ENCODE measurements at regions not wholly inside any gene's neighbourhood (a gene's known extent, or its start where the extent isn't known, plus 50 kb on each side); places are given as distances from the start of the nearest gene placed in this dataset.
A peak's percentile ranks its signal among the peaks of the same experiment; 100 is the strongest.
"Not testable (repeated sequence)": the region's sequence is repeated elsewhere in the genome, so short reads cannot be mapped to it uniquely, and the experiment has no call there.

DNA sequence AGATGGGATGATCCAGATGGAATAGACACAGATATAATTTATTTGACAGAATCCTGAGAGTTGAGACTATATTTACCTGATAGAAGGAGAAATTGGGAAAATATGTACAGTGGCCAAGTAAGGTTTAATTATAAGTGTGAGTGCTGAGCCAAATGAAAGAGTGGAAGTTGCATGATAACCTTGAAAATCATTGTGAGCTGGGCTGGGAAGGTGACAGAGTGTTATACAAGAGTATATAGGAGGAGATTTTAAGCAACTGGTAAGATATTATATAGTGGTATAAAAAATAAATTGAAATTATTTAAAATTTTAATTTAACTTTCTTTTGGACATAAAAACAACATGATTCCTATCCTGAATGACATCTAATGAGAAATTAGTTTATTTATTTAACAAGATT is 340.8 kb downstream of the NUP35 start:
- no peak for DNase-seq

DNA sequence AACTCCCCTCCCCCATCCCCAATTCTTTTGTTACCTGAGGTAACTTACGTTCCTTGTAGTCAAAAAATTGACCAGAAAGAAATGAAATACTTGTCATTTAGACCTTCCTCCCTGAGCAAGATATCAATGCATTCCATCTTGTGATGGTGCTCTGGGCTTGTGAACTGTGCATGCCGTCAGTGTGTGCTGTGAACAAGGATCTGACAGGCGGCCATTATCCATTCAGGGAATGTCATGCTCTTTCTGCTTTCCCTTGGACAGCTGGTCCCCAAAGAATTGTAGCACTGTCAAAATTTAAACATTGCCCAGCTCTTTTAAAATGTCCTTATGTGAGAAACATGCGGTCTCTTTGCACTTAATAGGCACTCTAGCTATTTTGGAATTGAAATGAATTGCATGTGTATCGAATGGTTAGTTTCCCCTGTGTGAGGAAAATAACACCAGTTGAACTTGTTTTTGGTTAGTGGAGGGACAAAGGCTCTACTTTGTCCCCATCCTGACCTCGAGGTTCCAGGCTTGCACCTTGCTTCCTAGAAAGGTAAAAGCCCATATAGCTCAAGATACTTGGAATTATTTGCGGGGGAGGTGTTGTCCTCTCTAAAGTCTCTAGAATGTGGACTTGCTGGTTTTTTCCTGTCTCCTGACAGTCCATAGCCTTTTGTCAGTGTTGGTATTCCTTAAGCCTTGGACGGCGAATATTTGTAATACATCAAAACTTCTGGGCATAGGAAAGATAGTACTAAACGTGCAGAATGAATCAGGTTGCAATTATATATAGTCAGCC is 350.9 kb downstream of the NUP35 start:
- no peak for DNase-seq

DNA sequence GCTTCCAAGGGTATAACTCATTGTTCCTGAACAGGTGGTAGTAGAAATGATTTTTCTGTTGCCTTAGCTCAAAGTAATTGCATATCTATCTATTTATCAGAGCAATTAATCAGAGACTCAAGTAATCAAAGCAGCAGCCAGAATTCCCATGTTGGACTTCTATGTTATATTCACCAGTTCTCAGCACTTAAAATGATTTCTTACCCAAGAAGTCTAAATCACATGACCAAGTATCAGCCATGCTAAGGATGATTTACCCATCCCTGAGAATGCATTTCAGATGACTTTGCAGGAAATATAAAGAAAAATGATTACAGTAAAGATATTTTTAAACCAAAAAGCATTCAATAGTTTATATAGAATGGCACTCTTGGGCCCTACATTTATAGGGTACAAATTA is 352.2 kb downstream of the NUP35 start:
- no peak for DNase-seq

DNA sequence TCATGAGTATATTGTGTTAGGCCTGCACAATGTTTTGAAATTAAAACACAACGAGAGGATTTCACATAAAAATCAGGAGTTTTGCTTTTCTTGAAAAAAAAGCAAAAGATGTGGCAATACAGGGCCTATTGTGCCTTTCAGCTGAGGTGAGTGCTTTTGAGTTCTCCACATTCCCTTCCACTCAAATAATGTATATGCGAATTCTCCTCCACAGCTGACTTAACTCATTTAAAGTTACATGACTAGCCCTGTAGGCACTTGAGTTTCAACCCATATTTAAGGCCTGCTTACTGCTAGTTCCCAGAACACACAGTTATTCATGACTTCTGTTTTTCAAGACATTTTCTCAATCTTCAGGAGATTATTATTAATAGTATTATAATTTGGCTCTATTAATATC is 353.1 kb downstream of the NUP35 start:
- DNase-seq = no peak

DNA sequence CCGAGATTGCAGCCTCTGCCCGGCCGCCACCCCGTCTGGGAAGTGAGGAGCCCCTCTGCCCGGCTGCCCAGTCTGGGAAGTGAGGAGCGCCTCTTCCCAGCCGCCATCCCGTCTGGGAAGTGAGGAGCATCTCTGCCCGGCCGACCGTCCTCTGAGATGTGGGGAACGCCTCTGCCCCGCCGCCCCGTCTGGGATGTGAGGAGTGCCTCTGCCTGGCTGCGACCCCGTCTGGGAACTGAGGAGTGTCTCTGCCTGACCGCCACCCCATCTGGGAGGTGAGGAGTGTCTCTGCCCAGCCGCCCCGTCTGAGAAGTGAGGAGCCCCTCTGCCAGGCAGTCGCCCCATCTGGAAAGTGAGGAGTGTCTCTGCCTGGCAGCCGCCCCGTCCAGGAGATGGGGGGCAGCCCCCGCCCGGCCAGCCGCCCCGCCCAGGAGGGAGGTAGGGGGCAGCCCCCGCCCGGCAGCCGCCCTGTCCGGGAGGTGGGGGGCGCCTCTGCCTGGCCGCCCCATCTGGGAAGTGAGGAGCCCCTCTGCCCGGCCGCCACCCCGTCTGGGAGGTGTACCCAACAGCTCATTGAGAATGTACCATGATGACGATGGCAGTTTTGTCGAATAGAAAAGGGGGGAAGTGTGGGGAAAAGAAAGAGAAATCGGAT is 354.8 kb downstream of the NUP35 start:
- not testable (repeated sequence) for DNase-seq

DNA sequence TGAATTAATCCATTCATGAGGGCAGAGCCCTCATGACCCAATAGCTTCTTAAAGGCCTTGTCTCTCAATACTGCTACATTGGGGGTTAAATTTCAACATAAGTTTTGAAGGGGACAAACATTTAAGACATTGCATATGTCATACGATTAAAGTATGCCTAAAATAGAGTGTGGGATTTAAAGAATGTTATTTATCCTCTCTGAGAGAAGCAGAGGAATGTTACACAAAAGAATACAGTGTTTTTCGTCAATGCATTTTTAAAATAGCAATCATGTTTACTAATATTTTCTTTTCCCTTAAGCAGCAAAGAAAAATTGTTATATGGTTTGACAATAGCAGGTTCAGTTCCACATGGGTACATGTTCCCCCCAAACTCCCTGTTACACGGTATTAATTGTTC is 363.1 kb downstream of the NUP35 start:
- no peak for DNase-seq

DNA sequence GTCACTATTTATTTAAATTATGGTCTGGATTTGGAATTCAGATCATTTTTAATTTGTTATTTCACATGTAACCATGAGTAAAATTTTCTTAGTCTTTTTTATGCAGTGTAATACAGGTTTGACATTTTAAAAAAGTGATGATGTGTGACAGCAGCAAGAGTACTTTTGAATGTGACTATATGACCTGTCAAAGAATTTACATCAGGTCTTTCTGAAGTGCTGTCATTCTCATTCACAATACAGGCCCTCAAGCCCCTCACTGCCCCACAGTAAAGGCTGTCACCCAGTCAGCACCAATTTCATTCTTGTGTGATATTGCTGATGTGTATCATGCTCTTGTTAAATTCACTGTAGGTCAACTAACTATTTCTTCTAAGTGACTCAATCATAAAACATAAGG is 364.2 kb downstream of the NUP35 start:
- DNase-seq = no peak

DNA sequence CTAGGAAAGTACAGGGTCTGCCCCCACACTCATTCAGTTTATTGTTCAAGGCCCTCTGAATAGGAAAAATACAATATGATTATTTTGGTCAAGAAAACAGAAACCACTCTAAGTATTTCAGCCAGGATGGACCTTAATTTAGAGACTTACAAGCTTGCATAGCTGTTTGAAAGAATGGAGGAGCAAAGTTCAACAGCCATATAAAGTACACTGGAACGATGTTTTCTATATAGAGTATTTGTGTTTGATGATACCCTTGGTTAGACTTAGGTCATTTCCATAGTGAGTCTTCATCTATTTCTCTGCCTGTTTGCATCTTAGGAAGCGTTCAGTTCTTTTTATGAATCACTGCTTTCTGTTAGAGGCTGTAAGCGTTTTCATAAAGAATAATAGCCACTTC is 366.2 kb downstream of the NUP35 start:
- DNase-seq = no peak

DNA sequence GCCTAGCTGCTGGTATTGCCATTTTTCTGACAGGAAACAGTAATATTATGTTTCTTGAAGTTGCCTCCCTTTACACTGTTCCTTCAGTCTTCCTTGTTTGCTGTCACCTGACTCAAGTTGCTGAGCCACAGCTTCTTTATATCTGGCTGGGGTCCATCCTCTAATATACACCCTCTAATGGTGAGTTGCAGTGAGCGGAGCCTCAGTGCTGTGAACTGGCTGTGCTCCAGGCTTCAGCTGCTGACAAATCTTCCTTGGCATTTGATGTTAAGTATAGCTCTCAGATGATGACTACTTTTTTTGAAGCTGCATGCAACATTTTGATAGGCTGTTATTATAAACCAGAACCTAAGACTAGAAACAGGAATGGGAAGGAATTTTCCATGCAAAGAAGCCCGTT is 366.7 kb downstream of the NUP35 start:
- DNase-seq = peak; percentile 69

DNA sequence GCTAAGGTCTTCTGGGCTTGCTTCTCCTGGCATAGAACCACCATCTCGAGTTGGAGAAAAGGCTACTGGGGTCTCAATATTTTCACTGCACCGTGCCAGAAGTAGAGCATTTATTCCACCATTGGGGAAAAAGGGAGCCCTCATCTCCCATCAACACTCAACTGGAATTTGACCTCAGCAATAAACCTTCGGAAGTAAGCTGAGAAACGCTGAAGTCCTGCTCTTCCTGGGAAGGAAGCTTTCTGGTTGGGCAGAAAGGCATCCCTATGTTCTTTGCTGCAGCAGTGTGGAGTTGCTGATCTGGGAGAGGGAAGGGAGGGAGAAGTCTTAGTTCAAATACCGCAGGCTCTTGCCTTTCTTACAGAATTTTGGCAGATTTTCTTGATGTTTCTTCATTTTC is 368.8 kb downstream of the NUP35 start:
- DNase-seq = no peak

DNA sequence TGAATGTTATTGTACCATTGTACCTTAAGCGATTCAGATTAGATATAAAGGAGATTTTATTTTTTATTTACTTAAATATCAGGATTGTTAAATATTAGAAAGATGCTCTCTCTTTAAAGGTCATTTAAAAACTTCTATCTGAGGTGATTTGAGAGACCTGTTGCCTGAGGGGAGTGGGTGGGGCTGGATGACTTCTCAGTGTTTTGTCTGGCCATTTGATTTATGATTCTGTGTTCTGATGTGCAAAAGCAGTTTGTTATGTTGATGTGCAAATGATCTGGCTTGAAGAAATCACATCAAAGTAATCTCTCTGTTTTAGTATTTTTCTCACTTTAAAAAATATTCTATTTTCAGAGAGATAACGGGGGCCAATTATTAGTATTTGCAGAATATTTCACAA is 370.8 kb downstream of the NUP35 start:
- DNase-seq = no peak

DNA sequence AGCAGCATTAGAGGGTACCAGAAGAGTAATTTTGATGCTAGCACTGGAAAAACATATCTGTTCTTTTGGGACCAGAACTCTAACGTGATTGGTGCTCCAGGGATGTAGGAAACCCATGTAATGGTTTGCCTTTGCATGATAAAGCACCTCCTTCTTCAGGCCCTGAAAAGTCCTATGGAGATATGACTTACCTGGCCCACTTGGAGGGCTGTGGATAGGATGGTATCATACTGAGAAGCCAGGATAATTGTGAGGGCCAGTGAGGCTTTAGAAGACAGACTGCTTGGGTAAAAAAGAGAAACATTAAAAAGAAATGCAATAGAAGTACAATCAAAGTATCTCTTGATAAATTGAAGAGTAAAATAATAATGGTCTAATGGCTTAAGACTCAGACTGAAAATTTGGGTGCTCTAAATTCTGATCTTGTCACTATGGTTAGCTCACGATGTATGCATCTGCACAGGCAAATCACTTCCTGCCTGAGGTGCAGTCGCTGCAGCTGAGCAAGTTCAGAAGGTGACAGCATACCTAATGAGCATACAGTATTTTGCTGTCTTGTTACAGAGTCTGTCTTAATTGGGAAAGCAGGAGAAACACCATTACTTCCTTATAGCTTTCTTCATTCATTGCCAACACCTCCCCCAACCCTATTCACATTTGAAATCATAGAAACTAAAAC is 371.5 kb downstream of the NUP35 start:
- DNase-seq = no peak

DNA sequence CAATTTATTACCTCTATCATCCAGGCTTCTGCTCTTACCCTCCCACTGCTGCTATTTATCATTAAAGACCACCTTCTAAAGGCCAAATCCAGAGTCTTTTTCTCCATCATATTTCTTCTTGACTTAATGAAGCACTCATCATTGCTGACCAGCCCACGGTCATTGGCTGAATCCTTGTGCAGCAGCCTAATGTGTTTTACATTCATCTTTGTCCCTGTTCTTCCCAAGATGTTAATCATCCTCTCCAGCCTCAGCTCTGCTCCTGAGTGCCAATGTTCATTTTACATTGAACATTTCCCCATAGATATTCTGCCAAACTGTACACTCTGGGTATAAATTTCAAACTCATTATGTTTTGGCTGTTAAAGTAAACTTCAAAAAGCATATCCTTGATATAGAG is 373.6 kb downstream of the NUP35 start:
- DNase-seq = no peak

DNA sequence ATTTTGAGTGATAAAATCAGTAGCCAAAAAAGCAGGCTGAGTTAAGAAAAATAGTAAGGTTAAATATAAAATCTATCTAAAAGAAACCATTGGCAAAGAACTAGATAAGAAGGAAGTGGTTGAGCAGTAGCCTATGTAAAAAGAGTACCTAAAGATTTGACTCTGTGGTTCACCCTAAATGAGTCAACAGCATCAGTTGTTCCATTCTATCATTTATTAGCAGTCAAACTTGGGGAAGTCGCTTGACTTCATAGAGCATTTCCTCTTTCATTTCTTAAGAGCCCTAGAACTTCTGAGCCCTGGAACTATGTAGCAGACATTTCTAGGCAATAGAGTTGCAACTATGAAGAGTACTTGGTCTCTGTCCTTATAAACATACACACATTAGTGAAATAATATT is 381.7 kb downstream of the NUP35 start:
- no peak for DNase-seq

DNA sequence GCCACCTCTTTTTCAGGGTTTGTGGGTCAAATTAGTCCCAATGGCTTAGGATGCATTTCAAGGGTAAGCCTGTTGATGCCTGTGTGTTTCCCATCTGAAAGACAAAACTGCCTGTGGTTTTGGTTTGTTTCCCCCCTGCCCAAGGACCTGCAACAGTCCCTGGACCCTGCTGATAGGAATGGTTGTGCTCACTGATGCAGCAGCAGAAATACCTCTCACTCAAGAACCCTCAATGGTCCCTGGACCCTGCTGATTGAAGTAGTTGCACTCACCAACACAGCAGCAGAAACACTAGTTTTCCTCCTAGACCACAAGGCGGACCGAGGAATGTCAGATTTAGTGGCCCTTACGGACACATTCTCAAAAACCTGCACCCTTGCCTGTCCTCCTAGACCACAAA is 386.9 kb downstream of the NUP35 start:
- DNase-seq = no peak

DNA sequence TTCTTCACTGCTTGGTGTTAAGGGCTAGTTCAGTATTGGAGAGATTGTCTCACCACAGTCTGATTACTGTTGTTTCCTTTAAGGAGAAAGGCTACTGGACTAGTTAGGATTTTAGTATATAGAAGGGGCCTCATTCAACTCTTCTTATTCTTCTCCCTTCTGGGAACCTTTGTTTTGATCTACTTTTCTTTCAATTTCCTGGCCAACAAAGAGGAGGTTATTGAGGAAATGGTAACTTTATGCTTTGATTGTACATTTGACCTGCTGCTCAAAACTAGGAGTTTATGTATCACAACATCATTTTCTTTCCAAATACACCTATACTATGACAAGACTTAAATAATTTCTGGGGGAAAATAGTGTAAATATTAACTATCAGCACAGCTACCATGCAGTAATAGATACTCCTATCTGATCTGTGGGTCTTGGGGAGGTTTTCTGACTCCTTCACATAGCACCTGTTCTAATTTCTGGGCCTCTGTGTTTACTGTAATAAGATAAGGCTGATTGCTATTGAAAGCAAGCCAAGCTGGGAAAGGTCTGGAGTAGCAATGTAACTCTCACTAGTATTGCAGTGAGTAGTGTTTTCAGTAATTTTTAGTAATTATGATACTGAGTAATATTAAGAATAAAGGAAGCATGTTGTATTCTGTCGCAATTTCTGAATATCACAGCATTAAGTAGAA is 395.3 kb downstream of the NUP35 start:
- DNase-seq = no peak

DNA sequence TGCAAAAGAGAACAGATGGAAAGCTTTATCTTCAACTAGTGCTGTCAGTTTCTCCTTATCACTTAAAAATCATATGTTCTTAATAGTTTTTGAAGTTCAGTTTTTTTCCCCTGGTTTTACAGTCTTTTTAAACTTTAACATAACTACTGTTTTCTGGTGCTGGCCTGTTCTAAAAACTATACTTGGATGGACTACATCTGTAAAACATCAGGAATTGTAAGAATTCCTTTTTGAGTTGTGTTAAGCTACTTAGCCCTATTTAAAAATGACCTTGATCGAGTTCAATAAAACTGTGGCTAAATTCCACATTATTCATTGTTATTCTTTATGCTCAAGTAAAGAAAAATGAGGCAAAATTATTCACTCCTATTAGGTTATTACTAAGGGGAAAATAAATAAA is 397.7 kb downstream of the NUP35 start:
- DNase-seq = peak; percentile 2

DNA sequence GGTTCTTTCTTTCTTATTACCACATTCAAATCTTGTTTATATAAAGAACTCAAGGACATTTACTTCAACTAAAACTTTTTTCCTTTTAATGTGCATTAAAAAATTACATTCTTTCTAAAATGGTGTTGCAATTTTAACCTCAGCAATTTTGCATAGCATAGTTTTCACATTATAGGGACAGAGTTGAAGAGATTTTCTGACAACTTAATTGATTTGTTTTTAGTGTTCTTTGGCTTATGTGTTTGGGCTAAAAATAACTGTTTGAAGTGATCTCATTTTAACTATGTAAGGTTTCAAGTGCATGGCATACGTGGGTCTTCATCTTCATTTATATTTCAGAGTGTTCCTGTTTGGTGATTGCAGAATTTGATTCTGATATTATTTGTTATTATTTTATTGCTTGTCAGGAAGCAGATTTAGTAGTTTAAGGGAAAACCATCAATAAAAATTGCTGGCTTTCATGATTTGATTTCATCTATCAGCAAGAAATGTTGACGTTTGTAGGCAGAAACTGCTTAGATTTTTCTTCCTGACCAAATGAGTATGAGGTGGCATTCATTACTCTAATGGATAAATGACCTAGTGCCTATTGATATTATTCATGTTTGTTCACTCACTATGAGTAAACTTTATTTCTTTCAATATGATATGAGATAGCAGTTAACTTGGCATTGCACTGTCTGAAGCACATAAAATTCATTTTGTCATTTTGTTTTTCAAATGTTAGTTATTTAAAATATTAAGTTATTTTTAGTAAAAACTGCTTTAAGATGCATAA is 398.4 kb downstream of the NUP35 start:
- peak; percentile 33 for DNase-seq

DNA sequence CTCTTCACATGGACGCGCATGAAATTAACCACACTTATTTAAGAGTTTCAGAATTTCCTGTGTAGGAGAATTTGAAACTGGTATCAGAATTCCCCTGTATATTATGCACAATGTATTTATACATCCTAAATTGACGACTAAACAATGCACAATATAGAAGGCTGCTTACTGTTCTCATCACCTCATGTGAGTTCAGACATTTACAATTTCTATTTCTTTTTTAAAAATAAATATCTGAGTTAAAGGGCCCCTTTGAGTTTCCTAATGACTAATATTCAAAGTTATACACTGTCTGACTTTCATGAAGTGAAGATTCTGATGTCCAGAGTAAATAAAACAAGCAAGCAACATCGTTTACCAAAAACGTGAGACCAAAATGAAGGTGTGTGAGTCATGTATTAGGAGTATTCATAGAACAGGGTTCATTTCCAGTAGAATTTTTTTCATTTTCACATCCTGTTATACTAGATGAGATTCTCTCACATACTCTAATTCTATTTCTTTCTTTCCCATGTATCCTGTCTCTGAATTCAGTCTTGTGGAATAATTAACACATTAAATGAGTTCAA is 406.2 kb downstream of the NUP35 start:
- DNase-seq = no peak

DNA sequence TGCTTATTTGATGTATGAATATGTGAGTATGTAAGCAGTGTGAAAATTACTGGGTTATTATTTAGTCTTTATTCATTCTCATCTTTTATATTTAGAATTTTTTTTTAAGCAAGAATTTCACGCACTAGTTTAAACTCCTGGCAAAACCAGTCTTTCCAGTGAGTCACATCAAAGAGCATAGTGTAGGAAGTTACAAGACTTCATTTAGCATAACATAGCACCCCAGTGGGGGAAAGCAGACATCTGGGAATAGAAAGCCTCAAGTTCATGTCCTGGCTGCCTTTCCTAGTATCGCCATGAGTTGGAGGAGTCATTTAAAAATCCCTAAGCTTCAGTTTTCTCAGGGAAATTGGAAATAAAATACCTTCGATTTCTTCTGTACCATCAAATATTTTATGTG is 408.3 kb downstream of the NUP35 start:
- DNase-seq = peak; percentile 4

DNA sequence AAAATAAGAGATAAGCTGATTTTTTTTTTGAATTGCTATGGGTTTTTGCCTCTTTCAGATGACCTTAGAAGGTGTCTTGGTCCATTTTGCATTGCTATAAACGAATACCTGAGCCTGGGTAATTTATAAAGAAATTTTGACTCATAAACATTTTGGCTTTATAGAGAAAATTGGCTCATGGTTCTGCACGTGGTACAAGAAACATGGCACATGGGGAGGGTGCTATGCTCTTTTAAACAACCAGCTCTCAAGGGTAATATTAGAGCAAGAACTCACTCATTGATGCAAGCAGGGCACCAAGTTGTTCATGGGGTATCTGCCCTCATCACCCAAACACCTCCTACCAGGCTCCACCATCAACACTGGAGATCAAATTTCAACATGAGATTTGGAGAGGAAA is 408.8 kb downstream of the NUP35 start:
- no peak for DNase-seq

DNA sequence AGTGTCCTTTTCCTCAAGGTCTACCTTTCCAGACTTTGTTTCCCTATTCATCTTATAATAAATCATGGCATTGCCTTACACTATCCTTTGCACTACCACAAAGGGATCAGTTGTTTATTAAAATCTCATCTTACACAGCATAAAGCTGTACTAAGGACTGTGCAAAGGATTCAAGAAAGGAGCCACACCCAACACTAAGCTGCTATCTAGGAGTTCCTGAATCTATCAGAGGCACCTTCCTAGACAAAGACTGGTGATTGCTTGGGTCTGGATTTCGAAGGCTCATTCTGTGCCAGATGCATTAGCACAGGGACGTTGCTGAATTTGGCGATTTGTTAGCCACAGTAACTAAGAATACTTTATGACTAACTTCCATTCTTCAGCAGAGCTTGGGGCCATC is 412.0 kb downstream of the NUP35 start:
- DNase-seq = no peak

DNA sequence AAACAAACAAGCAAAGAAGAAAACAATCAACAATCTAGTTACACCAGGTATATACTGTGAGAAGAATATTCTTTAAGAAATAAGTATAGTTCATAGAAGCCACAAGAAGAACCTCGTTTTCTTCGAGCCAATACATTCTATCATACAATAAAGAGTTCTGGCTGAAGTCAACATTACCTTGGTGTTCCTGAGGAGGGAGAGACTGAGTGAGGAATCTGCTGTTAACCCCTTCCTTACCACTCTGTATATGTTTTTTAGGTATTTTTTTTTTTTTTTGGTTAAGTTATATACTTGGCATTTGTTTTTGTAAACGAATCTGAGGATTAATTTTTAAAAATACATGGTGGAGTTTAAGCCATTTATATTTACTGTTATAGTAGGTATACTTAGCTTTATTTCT is 412.5 kb downstream of the NUP35 start:
- no peak for DNase-seq

All from fibroblast of upper back skin (primary cell).